ENCODE measurements at regions not wholly inside any gene's neighbourhood (a gene's known extent, or its start where the extent isn't known, plus 50 kb on each side); places are given as distances from the start of the nearest gene placed in this dataset.
A peak's percentile ranks its signal among the peaks of the same experiment; 100 is the strongest.

DNA sequence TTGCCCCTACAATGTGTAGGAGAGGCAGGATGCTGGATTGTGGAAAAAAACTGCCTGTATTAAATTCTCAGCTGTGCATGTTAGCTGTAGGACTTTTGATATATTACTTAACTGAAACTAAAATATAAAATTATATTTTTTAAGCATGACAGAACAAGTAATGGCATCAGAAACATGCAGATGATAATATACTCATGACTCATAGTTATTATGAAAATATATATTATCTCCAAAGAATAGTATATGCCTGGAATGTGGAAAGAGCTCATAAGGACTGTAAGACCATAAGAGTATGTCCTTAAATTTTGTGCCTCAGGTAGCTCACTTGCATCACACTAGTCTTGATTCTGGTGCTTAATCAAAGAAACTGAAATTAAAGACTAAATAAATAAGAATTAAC is 1100.6 kb downstream of the TECRL start:
- Histone ChIP-seq H3K36me3 (no peaks in the 10 kb centered on the region), H3K9me3 (peaks cover 0 to 3% of the 10 kb centered on the region in 2 donors), H3K4me1 (no peaks in the 10 kb centered on the region), H3K4me3 (no peak overlapping the region), H3K27me3 (no peaks in the 10 kb centered on the region), H3K27ac (no peak overlapping the region)
- intact Hi-C loops (cut with DNase I), result no loop called here
- ATAC-seq (no peak), DNase-seq (no peak)
- TF ChIP-seq, protein P1, sequence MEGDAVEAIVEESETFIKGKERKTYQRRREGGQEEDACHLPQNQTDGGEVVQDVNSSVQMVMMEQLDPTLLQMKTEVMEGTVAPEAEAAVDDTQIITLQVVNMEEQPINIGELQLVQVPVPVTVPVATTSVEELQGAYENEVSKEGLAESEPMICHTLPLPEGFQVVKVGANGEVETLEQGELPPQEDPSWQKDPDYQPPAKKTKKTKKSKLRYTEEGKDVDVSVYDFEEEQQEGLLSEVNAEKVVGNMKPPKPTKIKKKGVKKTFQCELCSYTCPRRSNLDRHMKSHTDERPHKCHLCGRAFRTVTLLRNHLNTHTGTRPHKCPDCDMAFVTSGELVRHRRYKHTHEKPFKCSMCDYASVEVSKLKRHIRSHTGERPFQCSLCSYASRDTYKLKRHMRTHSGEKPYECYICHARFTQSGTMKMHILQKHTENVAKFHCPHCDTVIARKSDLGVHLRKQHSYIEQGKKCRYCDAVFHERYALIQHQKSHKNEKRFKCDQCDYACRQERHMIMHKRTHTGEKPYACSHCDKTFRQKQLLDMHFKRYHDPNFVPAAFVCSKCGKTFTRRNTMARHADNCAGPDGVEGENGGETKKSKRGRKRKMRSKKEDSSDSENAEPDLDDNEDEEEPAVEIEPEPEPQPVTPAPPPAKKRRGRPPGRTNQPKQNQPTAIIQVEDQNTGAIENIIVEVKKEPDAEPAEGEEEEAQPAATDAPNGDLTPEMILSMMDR (IDR thresholded peaks at IDR 0.05), result no peak

DNA sequence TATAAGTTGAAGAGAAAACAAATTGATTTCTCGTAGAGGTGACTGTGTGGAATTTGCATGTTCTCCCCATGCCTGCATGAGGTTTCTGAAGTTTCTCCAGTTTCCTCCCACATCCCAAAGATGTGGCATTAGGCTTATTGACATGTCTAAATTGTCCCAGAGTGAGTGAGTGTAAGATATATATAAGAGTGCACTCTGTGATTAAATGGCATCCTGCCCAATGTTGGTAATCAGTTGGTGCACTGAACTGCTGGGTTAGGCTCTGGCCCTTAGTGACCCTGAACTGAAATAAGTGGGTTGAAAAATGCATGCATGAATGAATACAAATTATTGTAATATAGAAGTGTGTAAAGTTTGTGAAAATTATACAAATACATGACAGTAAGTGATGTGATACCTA is 1106.5 kb downstream of the TECRL start:
- H3K4me1 ChIP-seq, result no peaks in the 10 kb centered on the region
- no peak overlapping the region for H3K4me3 ChIP-seq
- H3K9me3 ChIP-seq, result peaks cover 0 to 3% of the 10 kb centered on the region in 2 donors
- DNase-seq, result no peak
- ATAC-seq, result no peak
- no peaks in the 10 kb centered on the region for H3K36me3 ChIP-seq
- H3K27me3 ChIP-seq, result no peaks in the 10 kb centered on the region
- TF ChIP-seq, protein P1 (IDR thresholded peaks at IDR 0.05), result no peak
- H3K27ac ChIP-seq, result no peak overlapping the region
- intact Hi-C loops (cut with DNase I), result no loop called here

DNA sequence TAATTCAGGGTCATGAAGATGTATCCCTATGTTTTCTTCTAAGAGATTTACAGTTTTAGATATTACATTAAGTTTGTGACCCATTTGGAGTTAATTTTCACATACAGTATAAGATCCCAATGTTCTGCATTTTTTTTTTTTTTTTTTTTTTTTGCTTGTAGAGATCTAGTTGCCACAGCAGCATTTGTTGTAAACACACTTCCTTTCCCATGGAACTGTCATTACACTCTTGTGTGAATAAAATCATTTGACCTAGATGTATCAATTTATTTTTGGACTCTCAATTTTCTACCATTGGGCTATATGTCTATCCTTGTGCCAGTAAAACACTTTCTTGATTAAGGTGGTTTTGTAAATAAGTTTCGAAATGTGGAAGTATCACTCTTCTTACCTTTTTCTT is 1107.2 kb downstream of the TECRL start:
- Histone ChIP-seq H3K36me3 (no peaks in the 10 kb centered on the region), H3K9me3 (peaks cover 0 to 3% of the 10 kb centered on the region in 2 donors), H3K27ac (no peak overlapping the region), H3K4me1 (no peaks in the 10 kb centered on the region), H3K4me3 (no peak overlapping the region), H3K27me3 (no peaks in the 10 kb centered on the region)
- intact Hi-C loops (cut with DNase I), result no loop called here
- TF ChIP-seq, protein P1 (IDR thresholded peaks at IDR 0.05), result no peak
- ATAC-seq (no peak), DNase-seq (no peak)

DNA sequence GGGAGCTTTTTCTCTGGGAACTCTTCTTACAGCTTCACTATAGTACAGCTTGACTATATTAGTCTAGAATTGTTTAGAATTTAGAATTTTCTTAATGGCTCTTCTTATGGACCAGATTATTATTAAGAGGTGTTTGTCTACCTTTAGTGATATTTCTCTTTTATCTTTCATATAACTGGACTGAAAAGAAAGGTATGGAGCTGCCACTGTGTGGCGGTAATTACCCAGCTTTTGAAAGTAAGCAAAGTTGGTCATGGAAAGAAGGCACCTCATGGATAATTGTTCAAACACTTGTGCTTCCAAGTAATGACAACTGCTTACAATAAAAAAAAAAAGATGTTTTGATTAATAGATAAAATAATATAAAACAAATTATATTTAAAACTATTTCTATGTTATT is 1112.5 kb downstream of the TECRL start:
- no peak for ATAC-seq
- intact Hi-C loops (cut with DNase I), result no loop called here
- H3K27ac ChIP-seq, result no peak overlapping the region
- H3K36me3 ChIP-seq, result no peaks in the 10 kb centered on the region
- DNase-seq, result peak in 1 of 4 donors; percentile 1
- no peaks in the 10 kb centered on the region for H3K27me3 ChIP-seq
- no peak overlapping the region for H3K4me3 ChIP-seq
- TF ChIP-seq, protein P1 (IDR thresholded peaks at IDR 0.05), result no peak
- H3K9me3 ChIP-seq, result no peaks in the 10 kb centered on the region
- H3K4me1 ChIP-seq, result no peaks in the 10 kb centered on the region

DNA sequence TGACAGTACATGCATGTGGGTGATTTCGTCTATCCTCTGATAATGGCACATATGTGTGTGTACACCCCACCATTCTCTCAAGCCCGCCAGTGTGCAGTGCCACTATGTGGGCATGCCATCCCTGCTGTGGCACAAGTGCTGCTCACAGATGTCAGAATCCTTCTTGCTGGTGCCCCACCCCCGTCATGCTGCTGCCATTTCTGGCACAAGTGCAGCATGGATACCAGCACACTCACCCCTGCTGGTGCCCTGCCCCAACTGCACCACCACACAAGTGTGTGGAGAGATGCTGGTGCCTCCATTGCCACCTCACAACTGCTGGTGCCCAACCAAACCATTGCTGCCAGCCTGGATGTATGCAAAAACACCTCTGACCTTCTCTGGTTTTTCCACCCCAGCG is 1133.8 kb downstream of the TECRL start:
- Histone ChIP-seq H3K27me3 (no peaks in the 10 kb centered on the region), H3K4me1 (no peaks in the 10 kb centered on the region), H3K36me3 (no peaks in the 10 kb centered on the region), H3K9me3 (peaks cover 0 to 5% of the 10 kb centered on the region in 2 donors), H3K27ac (no peak overlapping the region), H3K4me3 (no peak overlapping the region)
- DNase-seq (peak in 1 of 4 donors; percentile 37), ATAC-seq (no peak)
- TF ChIP-seq, protein P1 (IDR thresholded peaks at IDR 0.05), result no peak
- intact Hi-C loops (cut with DNase I), result no loop called here
